NCI-H2029 (cell line): ENCODE measurements at regions not wholly inside any gene's neighbourhood (a gene's known extent, or its start where the extent isn't known, plus 50 kb on each side); places are given as distances from the start of the nearest gene placed in this dataset.
"Not testable (repeated sequence)": the region's sequence is repeated elsewhere in the genome, so short reads cannot be mapped to it uniquely, and the experiment has no call there.

ENCODE experiments used
- DNase-seq: peaks from one replicate; lab custom pipeline; 2025; lab: John Stamatoyannopoulos, UW

GRCh38 chr2:134021830-134022524 is 231.9 kb upstream of the MGAT5 start:
- DNase-seq = no peak

DNA sequence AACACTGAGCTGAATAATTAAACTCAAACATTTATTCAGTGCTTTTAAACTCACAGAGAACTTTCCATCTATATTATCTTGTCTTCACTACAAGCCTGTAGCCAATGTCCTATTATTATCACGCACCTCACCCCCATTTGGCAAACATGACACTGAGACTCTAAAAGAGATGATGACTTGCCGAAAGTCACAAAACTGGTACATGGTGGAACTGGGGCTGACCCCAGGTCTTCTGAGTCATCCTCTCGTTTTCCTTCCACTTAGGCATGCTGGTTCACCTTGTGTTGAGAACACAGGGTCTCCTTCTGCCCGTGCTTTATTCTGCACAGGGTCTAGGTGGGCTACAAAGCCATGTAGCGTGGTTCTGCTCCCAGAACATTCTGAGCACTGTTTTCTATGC is 230.0 kb upstream of the MGAT5 start:
- DNase-seq = no peak

DNA sequence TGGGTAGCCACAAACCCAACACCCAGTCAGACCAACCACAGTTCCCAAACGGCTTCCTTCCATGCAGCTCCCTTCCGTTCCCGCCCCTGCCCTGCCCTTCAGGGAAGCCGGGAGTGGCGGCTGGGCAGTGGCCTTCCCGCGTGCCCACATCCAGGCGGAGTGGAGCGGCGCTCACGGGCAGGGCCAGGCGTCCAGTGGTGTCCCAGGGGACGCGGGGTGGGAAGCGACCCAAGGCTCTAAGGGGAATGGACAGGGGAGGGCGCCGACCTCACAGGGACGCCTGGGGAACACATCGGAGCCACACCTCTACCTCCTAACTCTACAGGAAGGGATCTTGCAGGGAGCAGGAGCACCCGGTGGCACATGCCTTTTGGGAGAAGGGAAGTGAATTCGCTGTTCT is 225.9 kb upstream of the MGAT5 start:
- DNase-seq = no peak

DNA sequence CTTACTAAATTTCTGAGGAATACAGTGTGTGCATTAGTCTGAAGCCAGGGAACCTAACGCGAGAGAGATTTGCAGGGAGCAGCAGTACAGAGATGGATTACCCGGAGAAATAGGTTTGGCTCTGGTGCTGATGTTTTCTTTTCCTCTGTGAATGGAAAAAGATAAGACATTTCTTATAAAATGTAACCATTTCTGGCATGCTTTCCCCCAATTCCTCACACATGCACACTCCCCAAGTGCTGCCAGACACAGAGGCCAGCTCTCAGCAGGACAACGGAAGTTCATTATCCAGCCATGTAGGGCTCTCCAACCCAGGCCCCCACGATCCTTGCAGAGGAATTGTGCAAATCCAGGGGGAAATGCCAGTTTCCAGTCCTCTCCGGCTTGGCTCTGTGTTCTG is 224.5 kb upstream of the MGAT5 start:
- no peak for DNase-seq

DNA sequence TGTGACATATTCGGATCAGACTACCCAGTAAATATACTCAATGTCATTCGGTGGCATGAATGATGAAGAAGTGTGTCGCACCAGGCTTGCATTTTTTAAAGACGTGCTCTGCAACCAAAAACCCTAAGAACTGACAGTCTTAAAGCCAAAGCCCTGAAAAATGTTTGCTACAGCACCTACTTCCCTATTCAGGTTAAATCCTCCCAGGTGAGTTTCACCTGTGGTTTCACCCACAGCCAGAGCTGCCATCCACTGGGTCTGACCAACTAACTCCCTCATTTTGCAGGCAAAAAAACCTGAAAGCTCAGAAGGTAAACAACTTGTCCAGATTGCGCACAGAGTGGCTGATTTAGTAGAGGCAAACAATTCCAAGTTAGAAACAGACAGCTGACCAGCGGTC is 222.3 kb upstream of the MGAT5 start:
- DNase-seq = no peak

DNA sequence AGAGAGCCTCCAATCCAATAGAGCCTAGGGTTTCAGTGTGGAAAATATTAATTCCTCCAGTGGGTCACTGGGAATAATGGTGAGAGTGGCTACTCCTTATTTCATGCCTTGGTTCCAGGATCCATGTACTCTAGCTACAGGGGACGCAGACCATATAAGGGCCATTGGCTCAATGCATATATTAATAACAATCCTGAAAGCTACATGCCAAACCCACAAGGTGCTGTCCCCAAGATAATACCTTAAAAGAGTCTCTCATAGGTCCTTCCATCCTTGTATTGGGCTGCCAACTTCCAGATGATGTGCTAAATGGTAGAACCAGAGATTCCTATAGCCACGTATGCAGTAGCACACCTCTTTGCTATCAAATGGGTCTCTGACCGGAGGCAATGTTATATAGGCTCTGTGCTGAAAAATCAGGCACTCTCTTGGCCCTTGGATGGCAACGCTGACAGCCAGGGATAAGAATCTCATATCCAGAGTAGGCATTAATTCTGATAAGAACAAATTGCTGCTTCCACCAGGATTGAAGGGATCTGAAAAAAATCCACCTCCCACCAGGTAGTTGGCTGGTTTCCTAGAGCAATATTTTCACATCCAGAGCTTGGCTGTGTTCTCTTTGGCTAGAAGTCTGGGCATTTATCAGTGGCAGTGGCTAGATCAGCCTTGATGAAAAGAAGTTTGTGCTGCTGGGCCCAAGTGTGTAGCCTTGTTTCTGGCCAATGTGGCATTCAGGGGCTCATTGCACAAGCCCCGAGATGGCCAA is 218.1 kb upstream of the MGAT5 start:
- DNase-seq = no peak

GRCh38 chr2:134039912-134040581 is 213.8 kb upstream of the MGAT5 start:
- DNase-seq = no peak

DNA sequence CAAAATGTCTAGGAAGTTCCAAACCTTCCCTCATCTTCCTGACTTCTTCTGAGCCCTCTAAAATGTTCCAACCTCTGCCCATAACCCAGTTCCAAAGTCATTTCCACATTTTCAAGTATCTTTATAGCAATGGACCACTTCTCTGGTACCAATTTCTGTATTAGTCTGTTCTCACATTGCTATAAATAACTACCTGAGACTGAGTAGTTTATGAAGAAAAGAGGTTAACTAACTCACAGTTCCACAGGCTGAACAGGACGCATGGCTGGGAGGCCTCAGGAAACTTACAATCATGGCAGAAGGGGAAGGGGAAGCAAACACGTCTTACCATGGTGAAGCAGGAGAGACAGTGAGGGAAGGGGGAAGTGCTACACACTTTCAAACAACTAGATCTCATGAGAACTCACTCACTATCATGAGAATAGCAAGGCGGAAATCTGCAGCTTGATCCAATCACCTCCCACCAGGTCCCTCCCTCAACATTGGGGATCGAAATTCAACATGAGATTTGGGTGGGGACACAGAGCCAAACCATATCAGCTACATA is 213.2 kb upstream of the MGAT5 start:
- DNase-seq = not testable (repeated sequence)

DNA sequence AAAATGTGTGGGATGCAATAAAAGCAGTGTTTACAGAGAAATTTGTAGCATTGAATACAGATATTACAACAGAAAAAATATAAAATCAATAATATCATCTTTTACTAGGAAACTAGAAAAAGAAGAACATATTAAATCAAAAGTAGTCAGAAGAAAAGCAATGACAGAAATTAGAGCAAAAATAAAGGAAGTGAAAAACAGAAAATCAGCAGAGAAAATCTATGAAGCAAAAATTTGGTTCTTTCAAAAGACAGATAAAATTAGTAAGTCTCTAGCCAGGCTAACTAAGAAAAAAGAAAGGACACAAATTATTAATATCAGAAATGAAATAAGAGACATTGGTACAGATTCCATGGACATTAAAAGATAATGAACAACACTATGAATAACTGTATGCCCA is 212.0 kb upstream of the MGAT5 start:
- DNase-seq = no peak

GRCh38 chr2:134043028-134043427 is 210.8 kb upstream of the MGAT5 start:
- not testable (repeated sequence) for DNase-seq

DNA sequence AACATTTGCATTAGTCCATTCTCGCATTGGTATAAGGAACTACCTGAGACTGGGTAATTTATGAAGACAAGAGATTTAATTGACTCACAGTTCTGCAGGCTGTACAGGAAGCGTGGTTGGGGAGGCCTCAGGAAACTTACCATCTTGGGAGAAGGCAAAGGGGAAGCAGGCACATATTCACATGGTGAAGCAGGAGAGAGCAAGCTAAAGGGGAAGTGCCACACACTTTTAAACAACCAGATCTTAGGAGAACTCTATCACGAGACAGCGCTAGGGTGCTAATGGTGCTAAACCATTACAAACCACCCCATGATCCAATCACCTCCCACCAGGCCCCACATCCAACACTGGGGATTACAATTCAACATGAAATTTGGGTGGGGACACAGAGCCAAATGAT is 201.7 kb upstream of the MGAT5 start:
- DNase-seq = no peak

- DNase-seq = no peak
These were observed 197.7 kb upstream of the MGAT5 start for GRCh38 chr2:134056173-134056572.

DNA sequence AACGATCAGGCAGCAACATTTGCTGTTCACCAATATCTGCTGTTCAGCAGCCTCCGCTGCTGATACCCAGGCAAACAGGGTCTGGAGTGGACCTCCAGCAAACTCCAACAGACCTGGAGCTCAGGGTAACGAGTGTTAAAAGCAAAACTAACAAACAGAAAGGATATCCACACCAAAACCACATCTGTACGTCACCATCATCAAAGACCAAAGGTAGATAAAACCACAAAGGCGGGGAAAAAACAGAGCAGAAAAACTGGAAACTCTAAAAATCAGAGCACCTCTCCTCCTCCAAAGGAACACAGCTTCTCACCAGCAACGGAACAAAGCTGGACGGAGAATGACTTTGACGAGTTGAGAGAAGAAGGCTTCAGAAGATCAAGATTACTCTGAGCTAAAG is 192.8 kb upstream of the MGAT5 start:
- DNase-seq = not testable (repeated sequence)

DNA sequence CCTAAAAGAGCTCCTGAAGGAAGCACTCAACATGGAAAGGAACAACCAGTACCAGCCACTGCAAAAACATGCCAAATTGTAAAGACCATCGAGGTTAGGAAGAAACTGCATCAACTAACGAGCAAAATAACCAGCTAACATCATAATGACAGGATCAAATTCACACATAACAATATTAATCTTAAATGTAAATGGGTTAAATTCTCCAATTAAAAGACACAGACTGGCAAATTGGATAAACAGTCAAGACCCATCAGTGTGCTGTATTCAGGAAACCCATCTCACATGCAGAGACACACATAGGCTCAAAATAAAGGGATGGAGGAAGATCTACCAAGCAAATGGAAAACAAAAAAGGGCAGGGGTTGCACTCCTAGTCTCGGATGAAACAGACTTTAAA is 191.6 kb upstream of the MGAT5 start:
- not testable (repeated sequence) for DNase-seq

DNA sequence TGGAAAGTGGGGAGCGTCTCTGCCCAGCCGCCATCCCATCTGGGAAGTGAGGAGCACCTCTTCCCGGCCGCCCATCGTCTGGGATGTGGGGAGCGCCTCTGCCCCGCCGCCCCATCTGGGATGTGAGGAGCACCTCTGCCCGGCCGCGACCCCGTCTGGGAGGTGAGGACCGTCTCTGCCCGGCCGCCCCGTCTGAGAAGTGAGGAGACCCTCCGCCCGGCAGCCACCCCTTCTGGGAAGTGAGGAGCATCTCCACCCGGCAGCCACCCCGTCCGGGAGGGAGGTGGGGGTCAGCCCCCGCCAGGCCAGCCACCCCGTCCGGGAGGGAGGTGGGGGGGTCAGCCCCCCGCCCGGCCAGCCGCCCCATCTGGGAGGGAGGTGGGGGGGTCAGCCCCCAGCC is 190.0 kb upstream of the MGAT5 start:
- DNase-seq = not testable (repeated sequence)

GRCh38 chr2:134070281-134070741 is 183.6 kb upstream of the MGAT5 start:
- no peak for DNase-seq

DNA sequence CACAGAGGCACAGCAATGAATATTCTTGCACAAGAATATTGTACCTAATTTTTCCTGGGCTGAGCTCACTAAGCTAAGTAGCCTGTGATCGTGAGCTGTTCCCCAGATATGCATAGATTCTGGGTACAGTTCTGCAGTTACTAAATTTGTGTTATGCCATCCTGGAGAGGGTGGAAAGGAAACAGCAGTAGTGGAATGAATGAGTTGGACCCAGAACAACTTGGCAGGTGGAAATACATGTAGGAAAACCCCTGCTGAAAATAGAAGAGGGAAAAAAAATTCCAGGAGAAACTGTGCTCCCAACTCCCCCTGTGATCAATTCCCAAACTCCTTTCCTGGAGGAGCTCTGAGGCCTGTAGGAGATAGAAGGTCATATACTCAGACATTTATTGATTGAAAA is 181.5 kb upstream of the MGAT5 start:
- DNase-seq = no peak

DNA sequence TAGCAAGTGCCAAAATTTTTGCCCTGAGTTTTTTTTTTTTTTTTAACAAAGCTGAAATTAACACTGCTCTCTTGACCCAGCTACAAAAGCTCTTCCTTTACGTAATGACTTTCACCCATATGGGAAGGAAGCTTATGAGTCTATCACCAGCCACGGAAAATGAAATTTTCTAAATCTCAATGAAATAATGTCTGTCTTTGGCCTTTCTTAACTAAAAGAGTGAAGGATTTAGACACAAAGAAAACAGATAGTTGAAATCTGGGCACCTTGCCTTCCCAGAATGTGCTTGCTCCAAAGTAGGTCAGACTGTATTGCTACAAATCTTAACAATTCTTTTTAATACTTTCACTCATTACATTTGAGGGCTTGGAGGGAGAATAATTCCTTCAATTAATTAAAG is 180.8 kb upstream of the MGAT5 start:
- DNase-seq = no peak

- no peak for DNase-seq
These were observed 179.3 kb upstream of the MGAT5 start for GRCh38 chr2:134074619-134075018.

DNA sequence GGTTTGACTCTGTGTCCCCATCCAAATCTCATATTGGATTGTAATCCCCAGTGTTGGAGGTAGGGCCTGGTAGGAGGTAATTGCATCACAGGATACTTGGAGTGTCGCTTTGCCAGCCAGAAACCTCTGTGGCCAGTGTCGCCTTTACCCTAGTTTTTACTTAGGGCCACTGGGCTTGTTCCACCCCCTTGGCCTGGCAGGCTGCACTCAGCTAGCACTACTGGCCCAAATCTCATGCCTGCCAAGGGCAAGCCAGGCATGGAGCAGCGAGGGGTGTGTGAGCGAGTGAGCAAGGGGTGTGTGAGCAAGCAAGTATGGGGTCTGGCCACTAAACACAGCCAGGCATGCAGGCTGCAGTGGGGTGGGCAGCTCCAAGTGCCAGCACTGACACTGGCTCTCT is 178.7 kb upstream of the MGAT5 start:
- DNase-seq = no peak

- no peak for DNase-seq
These were observed 175.5 kb upstream of the MGAT5 start for GRCh38 chr2:134078354-134078753.

DNA sequence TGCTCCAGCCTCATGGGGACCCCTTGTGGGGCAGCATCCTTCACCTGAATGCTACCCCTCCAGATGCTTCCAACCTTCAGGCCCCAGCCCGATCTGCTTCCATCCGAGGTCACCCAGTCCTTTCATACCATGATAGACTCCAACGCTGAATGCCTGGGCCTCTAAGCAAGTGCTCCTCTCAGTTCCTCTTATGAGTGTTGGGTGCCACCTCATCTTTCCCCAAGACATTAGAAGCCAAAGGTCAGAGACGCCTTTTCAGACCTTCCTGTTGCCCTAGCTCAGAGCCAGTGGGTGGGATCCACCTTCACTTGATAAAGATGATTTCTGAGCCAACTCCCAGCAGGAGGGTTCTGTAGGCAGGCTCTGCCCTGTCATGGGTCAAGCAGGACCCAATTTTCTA is 174.5 kb upstream of the MGAT5 start:
- DNase-seq = no peak
